Astrocyte (in vitro differentiated cells and primary cell): ENCODE measurements at regions not wholly inside any gene's neighbourhood (a gene's known extent, or its start where the extent isn't known, plus 50 kb on each side); places are given as distances from the start of the nearest gene placed in this dataset.

Source experiments
- DNase-seq: peaks from one replicate; pipeline ENCODE4 v3.0.0-alpha.2; 2010; ENCODE audit warnings: low read depth
- FAIRE-seq: peaks from 2 replicates; lab custom pipeline; 2011; peaks lifted over from hg19 to GRCh38; lab: Jason Lieb, UNC
- H2AFZ ChIP-seq: 2 replicates; pipeline ENCODE4 v1.6.0; 2012; ENCODE audit warnings: low read depth, low read length, inconsistent platforms
- H3K27ac ChIP-seq: 2 replicates; pipeline ENCODE4 v1.5.1; 2011; ENCODE audit warnings: low read depth, low read length, inconsistent platforms
- H3K27me3 ChIP-seq: 2 replicates; pipeline ENCODE4 v1.6.0; 2011; ENCODE audit warnings: low read length, inconsistent platforms; ENCODE audit not compliant: insufficient read depth
- H3K36me3 ChIP-seq: 2 replicates; pipeline ENCODE4 v1.5.1; 2011; ENCODE audit warnings: low read length, inconsistent platforms; ENCODE audit not compliant: insufficient read depth
- H3K4me1 ChIP-seq: 2 replicates; pipeline ENCODE4 v1.5.1; 2011; ENCODE audit warnings: low read length, inconsistent platforms; ENCODE audit not compliant: insufficient read depth
- H3K4me2 ChIP-seq: 2 replicates; pipeline ENCODE4 v1.6.0; 2012; ENCODE audit warnings: low read length, inconsistent platforms
- H3K4me3 ChIP-seq: 2 replicates; pipeline ENCODE4 v1.5.1; 2011; ENCODE audit warnings: low read depth, mild to moderate bottlenecking, low read length, inconsistent platforms; ENCODE audit not compliant: insufficient read depth
- H3K79me2 ChIP-seq: 2 replicates; pipeline ENCODE4 v1.6.0; 2012; ENCODE audit warnings: mild to moderate bottlenecking, low read length, inconsistent platforms; ENCODE audit not compliant: insufficient read depth
- H3K9ac ChIP-seq: 2 replicates; pipeline ENCODE4 v1.6.0; 2012; ENCODE audit warnings: mild to moderate bottlenecking, low read length, inconsistent platforms
- H3K9me3 ChIP-seq: 2 replicates; pipeline ENCODE4 v1.5.1; 2012; ENCODE audit warnings: low read depth, mild to moderate bottlenecking, low read length, inconsistent platforms; ENCODE audit not compliant: insufficient read depth
- H4K20me1 ChIP-seq: 2 replicates; pipeline ENCODE4 v1.6.0; 2012; ENCODE audit warnings: low read length, inconsistent platforms; ENCODE audit not compliant: insufficient read depth
- H3K27ac Mint-ChIP-seq: one replicate; pipeline ENCODE4 v1.8.0; 2021; ENCODE audit warnings: mild to moderate bottlenecking, mixed read lengths; ENCODE audit not compliant: unreplicated experiment
- H3K27me3 Mint-ChIP-seq: one replicate; pipeline ENCODE4 v1.8.0; 2021; ENCODE audit warnings: low read depth, mixed read lengths; ENCODE audit not compliant: unreplicated experiment
- H3K36me3 Mint-ChIP-seq: one replicate; pipeline ENCODE4 v1.8.0; 2021; ENCODE audit warnings: low read depth, mixed read lengths; ENCODE audit not compliant: unreplicated experiment
- H3K4me1 Mint-ChIP-seq: one replicate; pipeline ENCODE4 v1.8.0; 2021; ENCODE audit warnings: low read depth, mixed read lengths; ENCODE audit not compliant: unreplicated experiment
- H3K4me3 Mint-ChIP-seq: one replicate; pipeline ENCODE4 v1.8.0; 2021; ENCODE audit warnings: mild to moderate bottlenecking, moderate library complexity, mixed read lengths; ENCODE audit not compliant: unreplicated experiment
- H3K9me3 Mint-ChIP-seq: one replicate; pipeline ENCODE4 v1.8.0; 2021; ENCODE audit warnings: mild to moderate bottlenecking, mixed read lengths; ENCODE audit not compliant: unreplicated experiment
- EZH2 ChIP-seq: IDR thresholded peaks from 2 replicates; pipeline ENCODE4 v1.6.1; 2012; ENCODE audit warnings: mild to moderate bottlenecking, low read length, inconsistent platforms; ENCODE audit not compliant: insufficient read depth
- TF ChIP-seq, protein P1 (sequence below): IDR thresholded peaks from 2 replicates; pipeline ENCODE4 v1.5.1; 2011; ENCODE audit warnings: low read depth, mild to moderate bottlenecking, inconsistent platforms, low read length, moderate library complexity; ENCODE audit not compliant: insufficient read depth

GRCh38 chr13:74200081-74200480 is 65.9 kb upstream of the KLF12 start:
- Histone ChIP-seq H3K4me3 (no peak overlapping the region), H3K9me3 (no peaks in the 10 kb centered on the region), H3K27ac (peak overlapping the region; percentile 28), H3K79me2 (no peaks in the 10 kb centered on the region), H4K20me1 (no peaks in the 10 kb centered on the region), H3K4me2 (no peak overlapping the region), H3K36me3 (no peaks in the 10 kb centered on the region), H2AFZ (no peak overlapping the region), H3K4me1 (peaks cover 10% of the 10 kb centered on the region), H3K27me3 (no peaks in the 10 kb centered on the region), H3K9ac (no peak overlapping the region)
- TF ChIP-seq, protein P1, sequence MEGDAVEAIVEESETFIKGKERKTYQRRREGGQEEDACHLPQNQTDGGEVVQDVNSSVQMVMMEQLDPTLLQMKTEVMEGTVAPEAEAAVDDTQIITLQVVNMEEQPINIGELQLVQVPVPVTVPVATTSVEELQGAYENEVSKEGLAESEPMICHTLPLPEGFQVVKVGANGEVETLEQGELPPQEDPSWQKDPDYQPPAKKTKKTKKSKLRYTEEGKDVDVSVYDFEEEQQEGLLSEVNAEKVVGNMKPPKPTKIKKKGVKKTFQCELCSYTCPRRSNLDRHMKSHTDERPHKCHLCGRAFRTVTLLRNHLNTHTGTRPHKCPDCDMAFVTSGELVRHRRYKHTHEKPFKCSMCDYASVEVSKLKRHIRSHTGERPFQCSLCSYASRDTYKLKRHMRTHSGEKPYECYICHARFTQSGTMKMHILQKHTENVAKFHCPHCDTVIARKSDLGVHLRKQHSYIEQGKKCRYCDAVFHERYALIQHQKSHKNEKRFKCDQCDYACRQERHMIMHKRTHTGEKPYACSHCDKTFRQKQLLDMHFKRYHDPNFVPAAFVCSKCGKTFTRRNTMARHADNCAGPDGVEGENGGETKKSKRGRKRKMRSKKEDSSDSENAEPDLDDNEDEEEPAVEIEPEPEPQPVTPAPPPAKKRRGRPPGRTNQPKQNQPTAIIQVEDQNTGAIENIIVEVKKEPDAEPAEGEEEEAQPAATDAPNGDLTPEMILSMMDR: no peak
- TF ChIP-seq EZH2: no peak
- no peak overlapping the region for H3K4me3 Mint-ChIP-seq
- peaks cover 24% of the 10 kb centered on the region for H3K4me1 Mint-ChIP-seq
- peak; percentile 53 for DNase-seq
- no peaks in the 10 kb centered on the region for H3K27me3 Mint-ChIP-seq
- peak overlapping the region; percentile 10 for H3K27ac Mint-ChIP-seq
- no peaks in the 10 kb centered on the region for H3K9me3 Mint-ChIP-seq
- no peak for FAIRE-seq
- no peaks in the 10 kb centered on the region for H3K36me3 Mint-ChIP-seq

DNA sequence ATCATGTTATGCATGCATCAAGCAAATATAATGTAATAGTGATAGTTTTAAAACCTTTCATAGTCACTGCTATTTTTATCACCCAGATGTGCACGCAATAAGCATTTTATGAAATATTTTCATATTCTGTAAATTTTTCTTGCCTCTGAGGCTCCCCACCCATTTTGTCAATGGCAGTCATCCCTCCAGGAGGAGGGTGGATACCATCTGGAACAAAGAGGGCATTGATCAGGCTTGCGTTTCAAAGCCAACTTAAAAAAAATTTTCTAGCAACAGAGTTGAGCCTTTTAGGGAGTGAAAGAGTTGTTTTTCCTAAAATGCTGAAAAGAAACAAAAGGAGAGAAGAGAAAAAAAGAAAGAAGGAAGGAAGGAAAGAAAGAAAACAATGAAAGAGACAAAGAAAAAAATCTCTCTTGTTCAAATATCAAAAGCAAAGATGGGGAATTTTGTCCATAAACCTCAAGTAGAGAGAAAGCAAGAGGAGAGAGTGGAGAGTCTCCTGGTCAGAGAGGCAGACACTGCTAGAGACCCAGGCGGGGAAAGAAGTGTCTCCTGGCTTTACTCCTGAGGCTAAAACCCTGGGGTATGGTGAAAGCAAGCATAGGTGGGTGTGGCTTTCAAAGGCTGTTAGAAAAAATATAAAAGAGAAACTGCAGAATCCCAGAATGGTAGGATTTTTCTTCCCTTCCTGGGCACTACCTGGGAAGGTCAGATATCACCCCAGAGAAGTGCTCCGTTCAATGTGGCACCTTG is 63.6 kb upstream of the KLF12 start:
- no peaks in the 10 kb centered on the region for H3K9me3 Mint-ChIP-seq
- no peaks in the 10 kb centered on the region for H3K9me3 ChIP-seq
- H3K79me2 ChIP-seq: no peaks in the 10 kb centered on the region
- no peaks in the 10 kb centered on the region for H3K27me3 Mint-ChIP-seq
- DNase-seq: no peak
- H3K36me3 ChIP-seq: no peaks in the 10 kb centered on the region
- H3K4me1 ChIP-seq: peaks cover 7% of the 10 kb centered on the region
- TF ChIP-seq, protein P1: no peak
- no peak for TF ChIP-seq EZH2
- no peak overlapping the region for H3K4me2 ChIP-seq
- H4K20me1 ChIP-seq: no peaks in the 10 kb centered on the region
- no peak overlapping the region for H3K27ac ChIP-seq
- H3K9ac ChIP-seq: no peak overlapping the region
- no peak overlapping the region for H2AFZ ChIP-seq
- H3K4me3 Mint-ChIP-seq: no peak overlapping the region
- no peaks in the 10 kb centered on the region for H3K27me3 ChIP-seq
- H3K4me1 Mint-ChIP-seq: peaks cover 15% of the 10 kb centered on the region
- no peak for FAIRE-seq
- H3K4me3 ChIP-seq: no peak overlapping the region
- H3K27ac Mint-ChIP-seq: no peak overlapping the region
- H3K36me3 Mint-ChIP-seq: no peaks in the 10 kb centered on the region

GRCh38 chr13:74194846-74195245 is 60.6 kb upstream of the KLF12 start:
- Histone ChIP-seq H3K27me3 (no peaks in the 10 kb centered on the region), H3K9me3 (no peaks in the 10 kb centered on the region), H3K4me1 (no peaks in the 10 kb centered on the region), H2AFZ (no peak overlapping the region), H3K36me3 (no peaks in the 10 kb centered on the region), H3K4me2 (no peak overlapping the region), H3K9ac (no peak overlapping the region), H3K4me3 (no peak overlapping the region), H3K79me2 (no peaks in the 10 kb centered on the region), H3K27ac (no peak overlapping the region), H4K20me1 (no peaks in the 10 kb centered on the region)
- H3K27me3 Mint-ChIP-seq: no peaks in the 10 kb centered on the region
- TF ChIP-seq, protein P1: no peak
- TF ChIP-seq EZH2: no peak
- no peak overlapping the region for H3K27ac Mint-ChIP-seq
- DNase-seq (no peak), FAIRE-seq (peak; percentile 23)
- no peak overlapping the region for H3K4me3 Mint-ChIP-seq
- no peaks in the 10 kb centered on the region for H3K9me3 Mint-ChIP-seq
- H3K4me1 Mint-ChIP-seq: peaks cover 18% of the 10 kb centered on the region
- no peaks in the 10 kb centered on the region for H3K36me3 Mint-ChIP-seq
